COLO668 (cell line): ENCODE measurements at regions not wholly inside any gene's neighbourhood (a gene's known extent, or its start where the extent isn't known, plus 50 kb on each side); places are given as distances from the start of the nearest gene placed in this dataset.

Source experiments
- DNase-seq: peaks from one replicate; lab custom pipeline; 2025; ENCODE audit not compliant: unreplicated experiment; lab: John Stamatoyannopoulos, UW

- DNase-seq: no peak
Measured at GRCh38 chr3:177590826-177591225, 393.5 kb upstream of the TBL1XR1 start.

- DNase-seq: no peak
Measured at GRCh38 chr3:177591379-177591778, 394.1 kb upstream of the TBL1XR1 start.

- DNase-seq: no peak
Measured at GRCh38 chr3:177594096-177594495, 396.8 kb upstream of the TBL1XR1 start.

- no peak for DNase-seq
Measured at GRCh38 chr3:177595530-177596188, 398.4 kb upstream of the TBL1XR1 start.

GRCh38 chr3:177596248-177596815 is 399.1 kb upstream of the TBL1XR1 start:
- no peak for DNase-seq

- DNase-seq: no peak
Measured at GRCh38 chr3:177596816-177597271, 399.6 kb upstream of the TBL1XR1 start.

- peak; percentile 19 for DNase-seq
Measured at GRCh38 chr3:177597311-177598096, 400.2 kb upstream of the TBL1XR1 start.

GRCh38 chr3:177598097-177598833 is 401.0 kb upstream of the TBL1XR1 start:
- DNase-seq: no peak

- DNase-seq: no peak
Measured at GRCh38 chr3:177599326-177599725, 402.0 kb upstream of the TBL1XR1 start.

- DNase-seq: no peak
Measured at GRCh38 chr3:177599837-177600236, 402.6 kb upstream of the TBL1XR1 start.

- no peak for DNase-seq
Measured at GRCh38 chr3:177600411-177600810, 403.1 kb upstream of the TBL1XR1 start.

- no peak for DNase-seq
Measured at GRCh38 chr3:177601152-177601551, 403.9 kb upstream of the TBL1XR1 start.

- DNase-seq: no peak
Measured at GRCh38 chr3:177602601-177603147, 405.4 kb upstream of the TBL1XR1 start.

GRCh38 chr3:177603148-177603603 is 405.9 kb upstream of the TBL1XR1 start:
- DNase-seq: no peak

GRCh38 chr3:177604181-177604580 is 406.9 kb upstream of the TBL1XR1 start:
- no peak for DNase-seq

GRCh38 chr3:177606891-177607290 is 409.6 kb upstream of the TBL1XR1 start:
- DNase-seq: peak; percentile 32

- DNase-seq: no peak
Measured at GRCh38 chr3:177607589-177607988, 410.3 kb upstream of the TBL1XR1 start.

- DNase-seq: no peak
Measured at GRCh38 chr3:177608443-177608842, 411.2 kb upstream of the TBL1XR1 start.

- DNase-seq: no peak
Measured at GRCh38 chr3:177609613-177610012, 412.3 kb upstream of the TBL1XR1 start.

GRCh38 chr3:177610262-177610661 is 413.0 kb upstream of the TBL1XR1 start:
- DNase-seq: no peak
